Thoracic aorta (tissue), 2 donors: ENCODE measurements at regions not wholly inside any gene's neighbourhood (a gene's known extent, or its start where the extent isn't known, plus 50 kb on each side); places are given as distances from the start of the nearest gene placed in this dataset.
"Not testable (repeated sequence)": the region's sequence is repeated elsewhere in the genome, so short reads cannot be mapped to it uniquely, and the experiment has no call there.

Source experiments
- ATAC-seq: fragments of 150-250 bp; one replicate; pipeline ENCODE4 v1.8.0; 2017; ENCODE audit warnings: low read depth; ENCODE audit not compliant: insufficient number of reproducible peaks, low FRiP score
- DNase-seq: peaks from one replicate; pipeline ENCODE4 v3.0.0-alpha.2; 2020; ENCODE audit warnings: low spot score
- H3K27ac ChIP-seq, 2 donors: fragments of 200-600 bp; sonication (generic); 1 replicate in 1 of 2; 2 replicates in 1 of 2; pipeline ENCODE4 v1.5.1; 2016; ENCODE audit warnings: mild to moderate bottlenecking in 2 of 2, moderate library complexity in 2 of 2
- H3K27me3 ChIP-seq: fragments of 200-600 bp; sonication (generic); replicated peaks from 2 replicates; pipeline ENCODE4 v1.6.0; 2016; ENCODE audit warnings: mild to moderate bottlenecking; ENCODE audit not compliant: insufficient read depth
- H3K36me3 ChIP-seq: fragments of 200-600 bp; sonication (generic); one replicate; pipeline ENCODE4 v1.5.1; 2016
- H3K4me1 ChIP-seq, 2 donors: fragments of 200-600 bp; sonication (generic); 1 replicate in 1 of 2; 2 replicates in 1 of 2; pipeline versions ENCODE4 v1.5.1 to v1.6.0; 2016; ENCODE audit warnings: low read depth in 2 of 2, mild to moderate bottlenecking in 1 of 2; ENCODE audit not compliant: control insufficient read depth in 1 of 2
- H3K4me3 ChIP-seq: fragments of 200-600 bp; sonication (generic); 2 replicates; pipeline ENCODE4 v1.5.1; 2016; ENCODE audit warnings: mild to moderate bottlenecking
- H3K9me3 ChIP-seq: fragments of 200-600 bp; sonication (generic); 2 replicates; pipeline ENCODE4 v1.5.1; 2016
- TF ChIP-seq, protein P1 (sequence below): fragments of 200-600 bp; sonication (generic); IDR thresholded peaks from one replicate; pipeline ENCODE4 v1.5.1; 2019; ENCODE audit warnings: antibody characterized with exemption

DNA sequence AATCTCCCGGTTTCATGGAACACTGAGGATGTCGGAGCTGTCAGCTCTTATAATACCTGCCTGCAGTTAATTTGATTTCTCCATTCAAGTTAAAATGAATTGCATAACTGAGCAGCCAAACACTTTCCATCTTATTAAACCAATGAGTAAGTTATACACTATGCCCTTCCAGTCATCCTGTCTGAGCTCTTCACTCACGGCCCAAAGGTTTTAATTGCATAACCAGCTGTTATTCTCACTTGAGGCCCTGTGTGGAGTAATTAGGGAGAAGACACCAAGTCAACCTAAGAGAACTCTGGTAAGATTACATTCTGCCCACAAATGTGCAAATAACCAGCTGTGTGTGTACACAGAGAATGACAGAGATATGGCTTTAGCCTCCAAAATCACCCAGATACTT, 303.5 kb downstream of the TBC1D4 start:
- Histone ChIP-seq H3K4me3 (no peak overlapping the region), H3K9me3 (no peaks in the 10 kb centered on the region), H3K36me3 (no peaks in the 10 kb centered on the region), H3K27me3 (no peaks in the 10 kb centered on the region), H3K27ac (no peak overlapping the region), H3K4me1 (peaks cover 0 to 4% of the 10 kb centered on the region in 2 donors)
- TF ChIP-seq, protein P1, sequence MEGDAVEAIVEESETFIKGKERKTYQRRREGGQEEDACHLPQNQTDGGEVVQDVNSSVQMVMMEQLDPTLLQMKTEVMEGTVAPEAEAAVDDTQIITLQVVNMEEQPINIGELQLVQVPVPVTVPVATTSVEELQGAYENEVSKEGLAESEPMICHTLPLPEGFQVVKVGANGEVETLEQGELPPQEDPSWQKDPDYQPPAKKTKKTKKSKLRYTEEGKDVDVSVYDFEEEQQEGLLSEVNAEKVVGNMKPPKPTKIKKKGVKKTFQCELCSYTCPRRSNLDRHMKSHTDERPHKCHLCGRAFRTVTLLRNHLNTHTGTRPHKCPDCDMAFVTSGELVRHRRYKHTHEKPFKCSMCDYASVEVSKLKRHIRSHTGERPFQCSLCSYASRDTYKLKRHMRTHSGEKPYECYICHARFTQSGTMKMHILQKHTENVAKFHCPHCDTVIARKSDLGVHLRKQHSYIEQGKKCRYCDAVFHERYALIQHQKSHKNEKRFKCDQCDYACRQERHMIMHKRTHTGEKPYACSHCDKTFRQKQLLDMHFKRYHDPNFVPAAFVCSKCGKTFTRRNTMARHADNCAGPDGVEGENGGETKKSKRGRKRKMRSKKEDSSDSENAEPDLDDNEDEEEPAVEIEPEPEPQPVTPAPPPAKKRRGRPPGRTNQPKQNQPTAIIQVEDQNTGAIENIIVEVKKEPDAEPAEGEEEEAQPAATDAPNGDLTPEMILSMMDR = no peak
- ATAC-seq (no peak), DNase-seq (no peak)

- Histone ChIP-seq H3K4me1 (no peaks in the 10 kb centered on the region), H3K4me3 (no peak overlapping the region), H3K27ac (no peak overlapping the region), H3K36me3 (no peaks in the 10 kb centered on the region), H3K9me3 (no peaks in the 10 kb centered on the region), H3K27me3 (no peaks in the 10 kb centered on the region)
- no peak for ATAC-seq
- TF ChIP-seq, protein P1 = no peak
- no peak for DNase-seq
Measured at GRCh38 chr13:75175575-75175974, 306.4 kb downstream of the TBC1D4 start.

DNA sequence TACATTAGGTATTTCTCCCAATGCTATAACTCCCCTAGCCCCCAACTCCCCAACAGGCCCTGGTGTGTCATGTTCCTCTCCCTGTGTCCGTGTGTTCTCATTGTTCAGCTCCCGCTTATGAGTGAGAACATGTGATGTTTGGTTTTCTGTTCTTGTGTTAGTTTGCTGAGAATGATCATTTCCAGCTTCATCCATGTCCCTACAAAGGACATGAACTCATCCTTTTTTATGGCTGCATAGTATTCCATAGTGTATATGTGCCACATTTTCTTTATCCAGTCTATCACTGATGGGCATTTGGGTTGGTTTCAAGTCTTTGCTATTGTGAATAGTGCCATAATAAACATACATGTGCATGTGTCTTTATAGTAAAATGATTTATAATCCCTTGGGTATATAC, 306.9 kb downstream of the TBC1D4 start:
- H3K4me3 ChIP-seq, ATAC-seq, H3K9me3 ChIP-seq, H3K4me1 ChIP-seq, DNase-seq, H3K36me3 ChIP-seq, H3K27me3 ChIP-seq, H3K27ac ChIP-seq: not testable (repeated sequence)

DNA sequence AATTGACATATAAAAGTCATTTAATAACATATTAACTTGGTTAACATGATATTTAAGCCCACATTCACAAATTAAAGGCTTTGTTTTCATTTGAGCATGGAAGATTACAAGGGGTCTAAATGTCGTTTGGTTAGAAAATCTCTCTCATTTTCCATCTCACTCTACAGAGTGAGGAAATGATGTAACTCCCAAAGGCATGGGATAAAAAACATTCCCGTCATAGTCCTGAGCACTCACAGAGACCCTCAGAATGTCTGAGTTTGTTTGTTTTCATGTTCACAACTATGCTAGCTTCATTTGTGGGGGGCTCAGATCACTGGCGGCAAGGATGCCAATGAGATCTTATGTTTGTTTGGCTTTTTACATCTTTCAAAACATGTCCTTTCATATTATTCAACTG, 307.5 kb downstream of the TBC1D4 start:
- Histone ChIP-seq H3K36me3 (no peaks in the 10 kb centered on the region), H3K4me3 (no peak overlapping the region), H3K27me3 (no peaks in the 10 kb centered on the region), H3K4me1 (no peaks in the 10 kb centered on the region), H3K9me3 (no peaks in the 10 kb centered on the region), H3K27ac (no peak overlapping the region)
- DNase-seq (no peak), ATAC-seq (no peak)
- TF ChIP-seq, protein P1 = no peak

DNA sequence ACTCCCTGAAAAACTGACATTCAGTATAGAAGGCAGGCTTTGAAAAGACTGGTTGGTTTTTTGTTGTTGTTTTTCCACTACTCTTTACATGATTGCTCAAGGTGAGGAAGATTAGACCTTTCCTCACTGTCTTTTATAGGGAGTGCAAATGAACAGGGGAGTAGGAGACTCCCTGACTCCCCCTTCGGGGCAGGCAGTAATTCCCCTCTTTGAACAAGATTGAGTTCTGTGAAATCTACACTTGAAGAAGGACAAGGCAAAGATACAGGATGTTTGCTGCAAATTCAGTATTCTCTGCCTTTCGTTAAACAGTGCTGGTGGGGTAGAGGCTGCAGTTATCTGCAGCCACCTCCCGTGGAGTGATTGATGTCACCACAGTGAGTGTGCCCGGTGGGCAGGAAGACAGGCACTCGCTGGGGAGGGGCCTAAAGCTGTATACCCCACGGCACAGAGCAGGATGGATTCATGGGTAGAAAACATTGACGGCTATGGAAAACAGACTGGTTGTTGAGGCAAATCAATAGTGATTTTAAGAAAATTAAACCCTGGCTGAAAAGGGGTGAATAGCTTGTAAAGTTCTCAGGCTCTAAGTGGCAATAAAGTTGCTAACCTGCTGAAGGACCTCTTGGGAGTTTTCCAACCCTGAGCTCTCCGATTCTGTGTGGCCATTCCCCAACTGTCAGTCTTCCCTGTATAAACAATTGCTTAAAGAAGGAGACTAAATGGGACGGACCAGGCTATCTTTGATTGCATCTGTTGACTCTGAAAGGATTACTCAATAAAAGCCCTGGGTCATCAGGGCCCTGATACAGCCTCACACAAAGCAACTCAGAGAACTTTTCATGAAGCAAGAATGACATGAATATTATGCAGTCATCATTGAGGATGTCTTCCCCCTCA, 308.3 kb downstream of the TBC1D4 start:
- H3K4me1 ChIP-seq = no peaks in the 10 kb centered on the region
- no peak overlapping the region for H3K4me3 ChIP-seq
- H3K36me3 ChIP-seq = no peaks in the 10 kb centered on the region
- DNase-seq (no peak), ATAC-seq (no peak)
- TF ChIP-seq, protein P1 = no peak
- H3K27me3 ChIP-seq = no peaks in the 10 kb centered on the region
- H3K9me3 ChIP-seq = no peaks in the 10 kb centered on the region
- no peak overlapping the region for H3K27ac ChIP-seq

DNA sequence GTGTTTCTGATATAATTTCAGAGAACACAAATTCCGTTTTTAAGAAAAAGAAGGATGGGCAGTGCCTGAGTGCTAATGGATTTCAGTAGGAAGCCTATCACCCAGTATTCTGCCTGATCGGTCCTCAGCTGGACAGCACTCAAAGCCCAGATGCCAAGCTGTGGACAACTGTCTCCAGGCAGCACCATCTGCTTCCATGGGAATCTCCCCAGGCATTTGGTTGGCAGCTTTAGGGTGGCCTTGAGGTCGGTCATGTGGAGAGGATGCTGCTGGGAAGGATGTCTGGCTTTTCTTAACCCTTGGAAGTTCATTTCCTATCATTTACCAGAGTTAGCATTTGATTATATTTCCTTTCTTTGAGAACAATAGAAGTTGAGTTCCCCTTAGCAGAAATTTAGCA, 311.7 kb downstream of the TBC1D4 start:
- no peak for DNase-seq
- TF ChIP-seq, protein P1 = no peak
- Histone ChIP-seq H3K4me3 (no peak overlapping the region), H3K36me3 (no peaks in the 10 kb centered on the region), H3K27ac (no peak overlapping the region), H3K4me1 (peaks cover 0 to 10% of the 10 kb centered on the region in 2 donors), H3K9me3 (no peaks in the 10 kb centered on the region), H3K27me3 (no peaks in the 10 kb centered on the region)
- no peak for ATAC-seq
